Esophagus muscularis mucosa (tissue), 4 donors: ENCODE measurements at regions not wholly inside any gene's neighbourhood (a gene's known extent, or its start where the extent isn't known, plus 50 kb on each side); places are given as distances from the start of the nearest gene placed in this dataset.

ENCODE experiments used
- EP300 ChIP-seq: sonication (generic); formaldehyde crosslinking; IDR thresholded peaks from one replicate; pipeline ENCODE4 v1.6.1; 2017; ENCODE audit warnings: antibody characterized with exemption
- POLR2A ChIP-seq: fragments of 450-650 bp; IDR thresholded peaks from one replicate; pipeline ENCODE4 v1.6.1; 2017; ENCODE audit warnings: antibody characterized with exemption, moderate library complexity, mild to moderate bottlenecking, low read depth
- POLR2AphosphoS5 ChIP-seq, 2 donors: sonication (generic); formaldehyde crosslinking; IDR thresholded peaks; one replicate each; pipeline ENCODE4 v1.6.1; 2017; ENCODE audit warnings: antibody characterized with exemption in 2 of 2
- TF ChIP-seq, protein P1 (sequence below), 3 experiments: fragments of 200-600 bp in 2 of 3; fragments of 450-650 bp in 1 of 3; sonication (generic) in 2 of 3; IDR thresholded peaks; one replicate each; pipeline ENCODE4 v1.5.1; 2017 to 2019; ENCODE audit warnings: antibody characterized with exemption in 3 of 3, mild to moderate bottlenecking in 2 of 3, moderate library complexity in 1 of 3

DNA sequence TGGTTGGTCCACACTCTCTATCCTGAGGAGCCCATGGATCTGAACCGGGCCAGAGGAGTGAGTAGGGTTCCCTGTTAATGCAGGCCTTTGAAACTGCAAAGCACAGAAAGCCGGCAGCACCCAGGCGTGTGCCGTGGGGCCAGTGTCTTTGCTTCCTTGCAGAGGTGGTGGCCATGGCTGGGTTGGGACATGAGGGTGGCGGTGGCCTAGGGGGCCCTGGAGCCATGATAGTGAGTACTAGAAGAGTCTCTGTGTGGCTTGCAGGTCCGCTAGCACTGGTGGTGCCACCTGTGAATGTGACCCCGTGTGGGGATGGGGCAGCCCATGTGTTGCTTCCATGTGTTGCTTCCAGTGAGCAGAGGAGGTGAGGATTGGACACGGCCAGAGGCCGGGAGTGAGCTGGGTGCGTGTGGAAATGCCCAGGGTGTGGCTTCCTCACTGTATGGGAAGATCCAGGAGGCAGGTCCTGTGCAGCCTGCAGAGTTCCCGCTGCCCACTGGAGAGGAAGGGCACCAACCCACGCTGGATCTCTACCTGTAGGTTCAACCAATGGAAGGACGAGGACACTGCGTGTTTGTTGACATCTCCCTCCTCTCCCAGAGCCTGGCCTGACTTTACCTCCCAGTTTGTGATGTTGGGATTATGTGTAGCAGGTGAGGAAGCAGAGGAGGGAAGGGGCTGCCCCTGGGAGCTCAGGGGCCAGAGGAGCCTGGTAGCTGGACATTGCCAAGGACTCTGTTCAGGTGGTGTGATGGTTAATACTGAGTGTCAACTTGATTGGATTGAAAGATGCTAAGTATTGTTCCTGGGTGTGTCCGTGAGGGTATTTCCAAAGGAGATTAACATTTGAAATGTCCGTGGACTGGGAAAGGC, 796.6 kb downstream of the TBC1D22A start:
- TF ChIP-seq, protein P1, sequence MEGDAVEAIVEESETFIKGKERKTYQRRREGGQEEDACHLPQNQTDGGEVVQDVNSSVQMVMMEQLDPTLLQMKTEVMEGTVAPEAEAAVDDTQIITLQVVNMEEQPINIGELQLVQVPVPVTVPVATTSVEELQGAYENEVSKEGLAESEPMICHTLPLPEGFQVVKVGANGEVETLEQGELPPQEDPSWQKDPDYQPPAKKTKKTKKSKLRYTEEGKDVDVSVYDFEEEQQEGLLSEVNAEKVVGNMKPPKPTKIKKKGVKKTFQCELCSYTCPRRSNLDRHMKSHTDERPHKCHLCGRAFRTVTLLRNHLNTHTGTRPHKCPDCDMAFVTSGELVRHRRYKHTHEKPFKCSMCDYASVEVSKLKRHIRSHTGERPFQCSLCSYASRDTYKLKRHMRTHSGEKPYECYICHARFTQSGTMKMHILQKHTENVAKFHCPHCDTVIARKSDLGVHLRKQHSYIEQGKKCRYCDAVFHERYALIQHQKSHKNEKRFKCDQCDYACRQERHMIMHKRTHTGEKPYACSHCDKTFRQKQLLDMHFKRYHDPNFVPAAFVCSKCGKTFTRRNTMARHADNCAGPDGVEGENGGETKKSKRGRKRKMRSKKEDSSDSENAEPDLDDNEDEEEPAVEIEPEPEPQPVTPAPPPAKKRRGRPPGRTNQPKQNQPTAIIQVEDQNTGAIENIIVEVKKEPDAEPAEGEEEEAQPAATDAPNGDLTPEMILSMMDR (IDR thresholded peaks at IDR 0.05), result no peak
- TF ChIP-seq EP300 (no peak), POLR2A (no peak), POLR2AphosphoS5 (IDR thresholded peaks at IDR 0.05) (no peak)
